Colonic mucosa (tissue), 4 donors: ENCODE measurements at regions not wholly inside any gene's neighbourhood (a gene's known extent, or its start where the extent isn't known, plus 50 kb on each side); places are given as distances from the start of the nearest gene placed in this dataset.
"Not testable (repeated sequence)": the region's sequence is repeated elsewhere in the genome, so short reads cannot be mapped to it uniquely, and the experiment has no call there.

Experiments
- DNase-seq: peaks from one replicate; pipeline ENCODE4 v3.0.0-alpha.2; 2020
- H3K27ac ChIP-seq: fragments of 200-600 bp; one replicate; pipeline ENCODE4 v1.8.0; 2021
- H3K27me3 ChIP-seq: fragments of 200-600 bp; one replicate; pipeline ENCODE4 v1.8.0; 2021
- H3K36me3 ChIP-seq: fragments of 200-600 bp; one replicate; pipeline ENCODE4 v1.8.0; 2021
- H3K4me1 ChIP-seq: fragments of 200-600 bp; one replicate; pipeline ENCODE4 v1.8.0; 2021; ENCODE audit warnings: mild to moderate bottlenecking
- H3K4me3 ChIP-seq: fragments of 200-600 bp; one replicate; pipeline ENCODE4 v1.8.0; 2021
- H3K9ac ChIP-seq, 2 donors: one replicate each; pipeline ENCODE4 v1.7.0; 2013; ENCODE audit warnings: control low read depth in 2 of 2, low read depth in 2 of 2, low read length in 2 of 2
- H3K9me3 ChIP-seq: fragments of 200-600 bp; one replicate; pipeline ENCODE4 v1.8.0; 2021
- intact Hi-C: fragments of 100-400 bp; cut with DNase I; formaldehyde crosslinking; loops from one replicate; pipeline ENCODE4 v1.14.1; 2022
- TF ChIP-seq, protein P1 (sequence below): fragments of 200-600 bp; IDR thresholded peaks from one replicate; pipeline ENCODE4 v1.8.0; 2022; ENCODE audit warnings: antibody characterized with exemption, mild to moderate bottlenecking
- donor health status: healthy.
- donor health status: DM: no; HTN: no; CAD: no.
- donor health status: DM: no; HTN: no; CAD: no.

DNA sequence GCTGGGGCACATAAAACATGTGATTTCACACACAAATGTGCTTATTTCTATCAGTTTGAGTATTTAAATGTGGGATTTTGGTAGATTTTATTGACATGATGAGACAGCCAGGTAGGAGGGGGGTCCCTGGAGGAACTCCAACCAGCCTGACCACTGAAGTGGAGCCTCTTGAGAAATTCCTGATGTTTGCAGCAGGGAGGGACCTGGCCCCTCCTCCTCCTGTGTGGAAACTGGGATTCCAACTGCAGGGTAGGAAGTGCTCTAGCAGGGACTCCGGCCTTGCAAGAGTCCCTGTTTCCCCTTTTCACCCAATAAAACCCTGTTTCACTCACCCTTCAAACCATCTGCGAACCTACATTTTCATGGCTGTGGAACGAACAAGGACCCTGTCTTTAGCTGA, 2224.0 kb upstream of the AGA start:
- Histone ChIP-seq H3K36me3 (no peaks in the 10 kb centered on the region), H3K27ac (no peak overlapping the region), H3K27me3 (no peaks in the 10 kb centered on the region), H3K9me3 (no peaks in the 10 kb centered on the region), H3K4me3 (no peak overlapping the region), H3K9ac (no peak overlapping the region), H3K4me1 (no peaks in the 10 kb centered on the region)
- TF ChIP-seq, protein P1, sequence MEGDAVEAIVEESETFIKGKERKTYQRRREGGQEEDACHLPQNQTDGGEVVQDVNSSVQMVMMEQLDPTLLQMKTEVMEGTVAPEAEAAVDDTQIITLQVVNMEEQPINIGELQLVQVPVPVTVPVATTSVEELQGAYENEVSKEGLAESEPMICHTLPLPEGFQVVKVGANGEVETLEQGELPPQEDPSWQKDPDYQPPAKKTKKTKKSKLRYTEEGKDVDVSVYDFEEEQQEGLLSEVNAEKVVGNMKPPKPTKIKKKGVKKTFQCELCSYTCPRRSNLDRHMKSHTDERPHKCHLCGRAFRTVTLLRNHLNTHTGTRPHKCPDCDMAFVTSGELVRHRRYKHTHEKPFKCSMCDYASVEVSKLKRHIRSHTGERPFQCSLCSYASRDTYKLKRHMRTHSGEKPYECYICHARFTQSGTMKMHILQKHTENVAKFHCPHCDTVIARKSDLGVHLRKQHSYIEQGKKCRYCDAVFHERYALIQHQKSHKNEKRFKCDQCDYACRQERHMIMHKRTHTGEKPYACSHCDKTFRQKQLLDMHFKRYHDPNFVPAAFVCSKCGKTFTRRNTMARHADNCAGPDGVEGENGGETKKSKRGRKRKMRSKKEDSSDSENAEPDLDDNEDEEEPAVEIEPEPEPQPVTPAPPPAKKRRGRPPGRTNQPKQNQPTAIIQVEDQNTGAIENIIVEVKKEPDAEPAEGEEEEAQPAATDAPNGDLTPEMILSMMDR, result no peak
- intact Hi-C loops, result no loop called here
- no peak for DNase-seq

DNA sequence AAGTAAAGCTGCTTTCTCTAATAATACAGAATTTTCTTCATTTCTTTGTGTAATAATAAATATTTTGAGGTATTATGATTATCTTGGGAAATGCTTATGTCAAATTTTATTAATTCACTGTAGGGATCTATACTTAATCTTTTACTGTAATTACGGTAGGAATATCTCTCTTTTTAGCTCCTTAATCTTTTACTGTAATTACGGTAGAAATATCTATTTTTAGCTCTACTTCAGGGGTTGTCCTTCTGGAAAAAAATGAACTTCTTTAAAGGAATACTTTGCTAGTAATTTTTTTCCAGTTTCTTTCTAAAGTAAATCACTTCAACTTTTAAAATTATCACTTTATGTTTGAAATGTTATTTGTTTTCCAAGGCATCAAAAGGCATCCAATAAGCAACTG, 2229.4 kb upstream of the AGA start:
- DNase-seq, result no peak
- H3K27ac ChIP-seq, result no peak overlapping the region
- TF ChIP-seq, protein P1, result no peak
- H3K4me3 ChIP-seq, result no peak overlapping the region
- intact Hi-C loops, result no loop called here
- no peaks in the 10 kb centered on the region for H3K36me3 ChIP-seq
- no peaks in the 10 kb centered on the region for H3K27me3 ChIP-seq
- H3K9me3 ChIP-seq, result no peaks in the 10 kb centered on the region
- H3K9ac ChIP-seq, result no peak overlapping the region
- H3K4me1 ChIP-seq, result no peaks in the 10 kb centered on the region

DNA sequence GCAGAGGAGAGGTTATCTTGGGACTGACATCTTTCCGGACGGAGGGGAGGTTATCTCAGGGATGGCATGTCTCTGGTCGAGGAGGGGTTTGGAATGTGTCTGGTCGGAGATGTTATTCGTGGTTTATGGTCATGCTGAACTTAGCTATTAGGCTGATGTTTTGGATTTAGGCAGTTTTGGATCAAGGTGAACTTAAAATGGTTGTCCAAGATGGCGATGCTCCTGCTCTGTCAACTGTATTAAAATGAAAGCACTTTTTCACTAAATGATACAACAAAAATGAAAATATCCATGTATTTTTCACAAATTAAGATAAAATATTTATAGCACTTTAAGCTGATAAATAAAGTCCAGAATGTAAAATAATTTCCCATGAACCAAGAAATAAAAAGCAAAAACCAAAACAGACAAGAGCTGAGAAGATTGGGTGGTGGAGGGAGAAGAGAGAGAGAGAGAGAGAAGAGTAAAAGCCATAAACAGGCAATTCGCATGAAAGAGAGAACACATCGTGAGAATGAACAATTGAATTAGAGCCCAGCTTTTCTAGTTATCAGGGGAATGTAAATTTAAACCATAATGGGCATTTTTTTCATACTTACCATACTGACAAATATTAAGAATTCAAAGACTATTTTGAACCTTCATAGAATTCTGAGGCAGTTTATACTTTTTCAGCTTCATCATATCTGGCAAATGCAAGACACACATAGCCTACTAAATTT, 2236.0 kb upstream of the AGA start:
- intact Hi-C loops, result no loop called here
- no peaks in the 10 kb centered on the region for H3K27me3 ChIP-seq
- H3K4me3 ChIP-seq, result no peak overlapping the region
- no peaks in the 10 kb centered on the region for H3K4me1 ChIP-seq
- H3K9ac ChIP-seq, result no peak overlapping the region
- no peak overlapping the region for H3K27ac ChIP-seq
- DNase-seq, result no peak
- H3K9me3 ChIP-seq, result no peaks in the 10 kb centered on the region
- no peaks in the 10 kb centered on the region for H3K36me3 ChIP-seq
- TF ChIP-seq, protein P1, result no peak

DNA sequence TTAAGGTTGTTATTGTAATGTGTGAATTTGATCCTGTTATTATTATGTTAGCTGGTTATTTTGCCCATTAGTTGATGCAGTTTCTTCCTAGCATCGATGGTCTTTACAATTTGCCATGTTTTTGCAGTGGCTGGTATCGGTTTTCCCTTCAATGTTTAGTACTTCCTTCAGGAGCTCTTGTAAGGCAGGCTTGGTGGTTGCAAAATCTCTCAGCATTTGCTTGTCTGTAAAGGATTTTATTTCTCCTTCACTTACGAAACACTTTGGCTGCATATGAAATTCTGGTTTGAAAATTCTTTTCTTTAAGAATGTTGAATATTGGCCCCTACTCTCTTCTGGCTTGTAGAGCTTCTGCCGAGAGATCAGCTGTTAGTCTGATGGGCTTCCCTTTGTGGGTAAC, 2241.4 kb upstream of the AGA start:
- intact Hi-C loops, H3K36me3 ChIP-seq, H3K9me3 ChIP-seq: not testable (repeated sequence)

DNA sequence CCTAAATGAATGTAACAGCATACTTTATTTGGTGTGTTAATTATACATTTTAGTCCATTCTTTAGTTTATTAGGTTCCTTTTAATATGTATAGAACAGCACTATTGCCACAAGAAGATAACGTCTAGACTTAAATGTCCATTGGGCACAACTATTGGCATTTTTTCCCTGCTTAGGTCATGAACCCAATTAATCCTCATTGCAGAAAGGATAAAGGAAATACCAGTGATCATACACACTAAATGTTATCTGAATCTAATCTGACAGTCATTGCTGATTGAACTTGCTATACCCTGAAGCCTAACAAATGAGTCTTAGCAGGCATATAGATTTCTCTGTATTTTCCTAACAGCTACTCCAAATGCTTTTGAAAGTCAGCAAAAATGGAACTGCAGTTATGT, 2250.0 kb upstream of the AGA start:
- no peaks in the 10 kb centered on the region for H3K36me3 ChIP-seq
- intact Hi-C loops, result no loop called here
- no peak overlapping the region for H3K9ac ChIP-seq
- no peak for DNase-seq
- H3K4me1 ChIP-seq, result no peaks in the 10 kb centered on the region
- TF ChIP-seq, protein P1, result no peak
- no peaks in the 10 kb centered on the region for H3K27me3 ChIP-seq
- H3K9me3 ChIP-seq, result no peaks in the 10 kb centered on the region
- no peak overlapping the region for H3K27ac ChIP-seq
- H3K4me3 ChIP-seq, result no peak overlapping the region

More for the DNA sequence above, 2241.4 kb upstream of the AGA start:
- not testable (repeated sequence) for DNase-seq, H3K9ac ChIP-seq, H3K4me3 ChIP-seq, H3K27ac ChIP-seq, H3K4me1 ChIP-seq, H3K27me3 ChIP-seq

DNA sequence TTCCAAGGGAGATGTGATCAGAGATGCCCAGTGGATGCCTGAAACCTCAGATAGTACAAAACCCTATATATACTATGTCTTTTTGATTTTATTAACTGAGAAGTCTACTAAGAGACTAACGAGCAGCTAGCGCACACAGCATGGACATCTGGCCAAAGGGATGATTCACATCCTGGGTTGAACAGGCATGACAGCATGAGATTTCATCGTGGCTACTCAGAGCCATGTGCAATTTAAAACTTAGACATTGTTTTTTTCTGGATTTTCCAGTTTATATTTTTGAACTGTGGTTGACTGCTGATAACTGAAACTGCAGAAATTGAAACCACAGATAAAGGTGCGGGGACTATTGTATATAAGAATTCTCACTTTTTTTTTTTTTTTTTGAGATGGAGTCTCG, 2252.9 kb upstream of the AGA start:
- Histone ChIP-seq H3K27ac (no peak overlapping the region), H3K9ac (no peak overlapping the region), H3K27me3 (no peaks in the 10 kb centered on the region), H3K4me1 (no peaks in the 10 kb centered on the region), H3K36me3 (no peaks in the 10 kb centered on the region), H3K9me3 (no peaks in the 10 kb centered on the region), H3K4me3 (no peak overlapping the region)
- DNase-seq, result no peak
- intact Hi-C loops, result no loop called here
- TF ChIP-seq, protein P1, result no peak
